PFSK-1 (cell line): ENCODE measurements at regions not wholly inside any gene's neighbourhood (a gene's known extent, or its start where the extent isn't known, plus 50 kb on each side); places are given as distances from the start of the nearest gene placed in this dataset.

Experiments
- FOXP2 ChIP-seq: optimal IDR thresholded peaks from 2 replicates; pipeline ENCODE3; 2011; ENCODE audit warnings: borderline replicate concordance, control low read depth, inconsistent platforms; ENCODE audit not compliant: insufficient read depth; ENCODE audit errors: extremely low read length, extremely low read depth
- POLR2AphosphoS5 ChIP-seq: IDR thresholded peaks from 2 replicates; pipeline ENCODE4 v1.6.1; 2012; ENCODE audit warnings: low read depth, mild to moderate bottlenecking, control low read depth, low read length, moderate library complexity
- REST ChIP-seq, 2 experiments: IDR thresholded peaks; 2 replicates each; pipeline versions ENCODE4 v1.6.1 to v1.8.0; 2011 to 2012; ENCODE audit warnings: low read depth in 2 of 2, low read length in 2 of 2, control low read depth in 1 of 2, inconsistent platforms in 1 of 2, mild to moderate bottlenecking in 1 of 2, moderate library complexity in 1 of 2; ENCODE audit not compliant: insufficient read depth in 1 of 2
- SIN3A ChIP-seq: IDR thresholded peaks from 2 replicates; pipeline ENCODE4 v1.6.1; 2012; ENCODE audit warnings: mild to moderate bottlenecking, low read length, moderate library complexity, borderline replicate concordance; ENCODE audit not compliant: insufficient read depth
- TAF1 ChIP-seq: IDR thresholded peaks from 2 replicates; pipeline ENCODE4 v1.6.1; 2012; ENCODE audit warnings: low read length, control low read depth, borderline replicate concordance; ENCODE audit not compliant: insufficient read depth

- TF ChIP-seq REST (IDR thresholded peaks at IDR 0.05; ENCODE audit: insufficient read depth in 1 of 2, low read depth in 2 of 2, low read length in 2 of 2) (no peak), SIN3A (no peak), TAF1 (no peak), FOXP2 (no peak), POLR2AphosphoS5 (no peak)
These were observed 750.7 kb upstream of the SORCS1 start for GRCh38 chr10:107915215-107915610.

GRCh38 chr10:107914450-107915214 is 750.1 kb upstream of the SORCS1 start:
- TF ChIP-seq SIN3A (no peak), TAF1 (no peak), REST (IDR thresholded peaks at IDR 0.05; ENCODE audit: insufficient read depth in 1 of 2, low read depth in 2 of 2, low read length in 2 of 2) (no peak), POLR2AphosphoS5 (no peak), FOXP2 (no peak)

- TF ChIP-seq REST (IDR thresholded peaks at IDR 0.05; ENCODE audit: insufficient read depth in 1 of 2, low read depth in 2 of 2, low read length in 2 of 2) (no peak), FOXP2 (no peak), TAF1 (no peak), SIN3A (no peak), POLR2AphosphoS5 (no peak)
These were observed 749.1 kb upstream of the SORCS1 start for GRCh38 chr10:107913317-107914294.

- no peak for TF ChIP-seq FOXP2
- TF ChIP-seq SIN3A = no peak
- TF ChIP-seq POLR2AphosphoS5 = no peak
- no peak for TF ChIP-seq REST (IDR thresholded peaks at IDR 0.05; ENCODE audit: insufficient read depth in 1 of 2, low read depth in 2 of 2, low read length in 2 of 2)
- TF ChIP-seq TAF1 = no peak
These were observed 736.6 kb upstream of the SORCS1 start for GRCh38 chr10:107901076-107901475.
